Endodermal cell (in vitro differentiated cells): ENCODE measurements at regions not wholly inside any gene's neighbourhood (a gene's known extent, or its start where the extent isn't known, plus 50 kb on each side); places are given as distances from the start of the nearest gene placed in this dataset.
"Not testable (repeated sequence)": the region's sequence is repeated elsewhere in the genome, so short reads cannot be mapped to it uniquely, and the experiment has no call there.

ENCODE experiments used
- DNase-seq: peaks from one replicate; pipeline ENCODE4 v3.0.0-alpha.2; 2017
- H3K27ac ChIP-seq: 2 replicates; pipeline ENCODE4 v1.5.1; 2013; ENCODE audit warnings: mild to moderate bottlenecking, low read depth, low read length, moderate library complexity
- H3K27me3 ChIP-seq: 2 replicates; pipeline ENCODE4 v1.6.1; 2013; ENCODE audit warnings: mild to moderate bottlenecking, low read length, moderate library complexity; ENCODE audit not compliant: insufficient read depth, control insufficient read depth, poor library complexity, severe bottlenecking
- H3K36me3 ChIP-seq: 2 replicates; pipeline ENCODE4 v1.7.0; 2013; ENCODE audit warnings: mild to moderate bottlenecking, low read length, moderate library complexity; ENCODE audit not compliant: control insufficient read depth, insufficient read depth
- H3K4me1 ChIP-seq: one replicate; pipeline ENCODE4 v1.7.0; 2013; ENCODE audit warnings: low read length; ENCODE audit not compliant: control insufficient read depth, insufficient read depth
- H3K4me3 ChIP-seq: 2 replicates; pipeline ENCODE4 v1.5.1; 2013; ENCODE audit warnings: mild to moderate bottlenecking, low read length, moderate library complexity
- H3K9ac ChIP-seq: 2 replicates; pipeline ENCODE4 v1.6.1; 2013; ENCODE audit warnings: mild to moderate bottlenecking, low read length, moderate library complexity; ENCODE audit not compliant: poor library complexity, severe bottlenecking; ENCODE audit errors: extremely low read depth
- H3K9me3 ChIP-seq: 2 replicates; pipeline ENCODE4 v1.6.1; 2013; ENCODE audit warnings: mild to moderate bottlenecking, low read length, moderate library complexity; ENCODE audit not compliant: control insufficient read depth
- H3K27ac Mint-ChIP-seq: 2 replicates; pipeline ENCODE4 v1.8.0; 2020; ENCODE audit warnings: mixed read lengths
- H3K27me3 Mint-ChIP-seq: 2 replicates; pipeline ENCODE4 v1.8.0; 2021; ENCODE audit warnings: mild to moderate bottlenecking, mixed read lengths; ENCODE audit not compliant: insufficient read depth
- H3K36me3 Mint-ChIP-seq: 2 replicates; pipeline ENCODE4 v1.8.0; 2020; ENCODE audit warnings: low read depth, mixed read lengths
- H3K4me1 Mint-ChIP-seq: 2 replicates; pipeline ENCODE4 v1.8.0; 2020; ENCODE audit warnings: mixed read lengths
- H3K4me3 Mint-ChIP-seq: 2 replicates; pipeline ENCODE4 v1.8.0; 2020; ENCODE audit warnings: mild to moderate bottlenecking, moderate library complexity, mixed read lengths
- H3K9me3 Mint-ChIP-seq: 2 replicates; pipeline ENCODE4 v1.8.0; 2020; ENCODE audit warnings: mild to moderate bottlenecking, mixed read lengths
- WGBS, 2 experiments: methylation state at CpG; one replicate each; pipeline versions ENCODE4 v1.1.5 to v1.1.7; 2013; ENCODE audit warnings: missing lambda C conversion rate in 2 of 2, mixed read lengths in 1 of 2; ENCODE audit not compliant: insufficient coverage in 1 of 2, insufficient read length in 1 of 2; 5-methylcytosine and 5-hydroxymethylcytosine counted together
- TF ChIP-seq, protein P1 (sequence below): fragments of 200-600 bp; sonication (generic); conservative IDR thresholded peaks from 2 replicates; pipeline ENCODE4 v1.5.0; 2021; ENCODE audit warnings: antibody characterized with exemption, mild to moderate bottlenecking

DNA sequence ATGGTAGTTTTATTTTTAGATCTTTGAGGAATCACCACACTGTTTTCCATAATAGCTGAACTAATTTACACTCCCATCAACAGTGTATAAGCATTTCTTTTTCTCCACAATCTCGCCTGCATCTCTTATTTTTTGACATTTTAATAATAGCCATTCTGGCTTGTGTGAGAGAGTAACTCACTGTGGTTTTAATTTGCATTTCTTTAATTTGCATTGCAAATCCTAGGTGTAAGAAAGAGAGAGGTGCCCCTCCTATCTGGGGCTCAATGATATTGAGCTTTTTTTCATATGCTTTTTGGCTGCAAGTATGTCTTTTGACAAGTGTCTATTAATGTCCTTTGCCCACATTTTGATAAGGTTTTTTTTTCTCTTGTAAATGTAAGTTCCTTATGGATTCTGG, 106.3 kb upstream of the SLC27A6 start:
- Histone ChIP-seq H3K9ac (no peak overlapping the region), H3K4me1 (peaks cover 5% of the 10 kb centered on the region), H3K36me3 (no peaks in the 10 kb centered on the region), H3K4me3 (no peak overlapping the region), H3K27me3 (no peaks in the 10 kb centered on the region), H3K27ac (no peak overlapping the region), H3K9me3 (peaks cover 15% of the 10 kb centered on the region)
- Mint-ChIP-seq H3K9me3 (peaks cover 25% of the 10 kb centered on the region), H3K36me3 (no peaks in the 10 kb centered on the region), H3K27me3 (no peaks in the 10 kb centered on the region), H3K4me1 (peaks cover 12% of the 10 kb centered on the region), H3K27ac (no peak overlapping the region), H3K4me3 (no peak overlapping the region)
- DNase-seq = no peak
- TF ChIP-seq, protein P1, sequence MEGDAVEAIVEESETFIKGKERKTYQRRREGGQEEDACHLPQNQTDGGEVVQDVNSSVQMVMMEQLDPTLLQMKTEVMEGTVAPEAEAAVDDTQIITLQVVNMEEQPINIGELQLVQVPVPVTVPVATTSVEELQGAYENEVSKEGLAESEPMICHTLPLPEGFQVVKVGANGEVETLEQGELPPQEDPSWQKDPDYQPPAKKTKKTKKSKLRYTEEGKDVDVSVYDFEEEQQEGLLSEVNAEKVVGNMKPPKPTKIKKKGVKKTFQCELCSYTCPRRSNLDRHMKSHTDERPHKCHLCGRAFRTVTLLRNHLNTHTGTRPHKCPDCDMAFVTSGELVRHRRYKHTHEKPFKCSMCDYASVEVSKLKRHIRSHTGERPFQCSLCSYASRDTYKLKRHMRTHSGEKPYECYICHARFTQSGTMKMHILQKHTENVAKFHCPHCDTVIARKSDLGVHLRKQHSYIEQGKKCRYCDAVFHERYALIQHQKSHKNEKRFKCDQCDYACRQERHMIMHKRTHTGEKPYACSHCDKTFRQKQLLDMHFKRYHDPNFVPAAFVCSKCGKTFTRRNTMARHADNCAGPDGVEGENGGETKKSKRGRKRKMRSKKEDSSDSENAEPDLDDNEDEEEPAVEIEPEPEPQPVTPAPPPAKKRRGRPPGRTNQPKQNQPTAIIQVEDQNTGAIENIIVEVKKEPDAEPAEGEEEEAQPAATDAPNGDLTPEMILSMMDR = no peak
- 92% methylated on average over 1 of the region's 1 CpG; no CpG with 5 or more reads in 1 of the 2 experiments for whole genome bisulfite sequencing, 2 experiments

DNA sequence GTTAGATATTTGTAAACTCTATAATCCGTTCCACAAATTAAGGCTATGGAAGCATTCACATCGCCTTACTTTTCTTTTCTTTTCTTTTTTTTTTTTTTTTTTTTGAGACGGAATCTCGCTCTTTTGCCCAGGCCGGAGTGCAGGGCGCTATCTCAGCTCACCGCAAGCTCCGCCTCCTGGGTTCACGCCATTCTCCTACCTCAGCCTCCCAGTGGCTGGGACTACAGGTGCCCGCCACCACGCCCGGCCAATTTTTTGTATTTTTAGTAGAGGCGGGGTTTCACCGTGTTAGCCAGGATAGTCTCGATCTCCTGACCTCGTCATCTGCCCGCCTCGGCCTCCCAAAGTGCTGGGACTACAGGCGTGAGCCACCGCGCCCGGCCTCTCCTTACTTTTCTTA, 104.1 kb upstream of the SLC27A6 start:
- H3K4me3 ChIP-seq, H3K27ac Mint-ChIP-seq, H3K36me3 ChIP-seq, H3K9ac ChIP-seq, H3K36me3 Mint-ChIP-seq, H3K27me3 ChIP-seq, DNase-seq, H3K27ac ChIP-seq, H3K4me1 Mint-ChIP-seq, H3K4me3 Mint-ChIP-seq, H3K27me3 Mint-ChIP-seq, H3K4me1 ChIP-seq: not testable (repeated sequence)
- peaks cover 15% of the 10 kb centered on the region for H3K9me3 ChIP-seq
- H3K9me3 Mint-ChIP-seq = peaks cover 25% of the 10 kb centered on the region
- 93 to 96% methylated on average over 8 to 22 of the region's 22 CpGs for WGBS, 2 experiments

DNA sequence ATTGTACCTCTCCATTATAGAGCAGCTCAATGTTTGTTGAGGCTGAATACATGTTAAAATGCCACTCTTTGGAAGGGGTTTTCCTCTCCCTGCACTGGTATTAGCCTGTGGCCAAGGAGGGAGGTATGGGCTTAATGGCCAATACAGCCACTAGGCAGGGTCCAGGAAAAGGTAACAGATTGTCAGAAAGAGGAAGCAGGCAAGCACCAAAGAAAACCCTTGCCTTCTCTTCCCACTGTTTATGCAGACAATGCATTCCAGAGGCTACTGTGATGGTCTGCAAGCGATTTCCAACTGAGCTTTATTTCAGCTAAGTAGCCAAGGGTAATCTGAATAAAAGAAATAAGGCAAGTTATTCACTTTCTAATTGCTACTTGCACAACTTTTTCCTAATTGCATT, 95.3 kb upstream of the SLC27A6 start:
- H3K36me3 ChIP-seq = no peaks in the 10 kb centered on the region
- Mint-ChIP-seq H3K36me3 (no peaks in the 10 kb centered on the region), H3K4me3 (no peak overlapping the region), H3K27ac (no peak overlapping the region), H3K4me1 (peaks cover 8% of the 10 kb centered on the region), H3K9me3 (peaks cover 6% of the 10 kb centered on the region), H3K27me3 (no peaks in the 10 kb centered on the region)
- H3K9ac ChIP-seq = no peak overlapping the region
- DNase-seq = no peak
- H3K27me3 ChIP-seq = no peaks in the 10 kb centered on the region
- no peak overlapping the region for H3K4me3 ChIP-seq
- no peaks in the 10 kb centered on the region for H3K9me3 ChIP-seq
- WGBS, 2 experiments = 39% methylated on average over 1 of the region's 1 CpG; no CpG with 5 or more reads in 1 of the 2 experiments
- TF ChIP-seq, protein P1 = no peak
- peaks cover 3% of the 10 kb centered on the region for H3K4me1 ChIP-seq
- H3K27ac ChIP-seq = no peak overlapping the region

DNA sequence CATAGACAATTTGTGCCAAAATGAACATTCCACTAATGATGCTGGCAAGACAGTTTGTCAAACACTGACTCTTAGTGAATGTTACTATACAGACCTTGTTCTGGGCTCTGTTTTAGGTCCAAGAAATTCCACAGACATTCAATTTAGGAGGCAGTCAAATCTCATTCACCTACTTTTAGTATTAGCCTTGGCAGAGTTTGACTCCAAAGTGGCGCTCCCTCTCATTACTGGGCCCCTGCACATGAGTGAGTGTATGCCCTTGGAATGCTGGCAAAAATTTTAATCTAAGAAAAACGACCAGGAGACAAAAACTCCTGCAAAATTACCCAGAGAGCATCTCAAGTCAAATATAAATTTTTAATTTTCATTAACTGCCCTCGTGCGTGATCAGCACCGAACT, 94.9 kb upstream of the SLC27A6 start:
- Mint-ChIP-seq H3K27ac (no peak overlapping the region), H3K4me1 (peaks cover 8% of the 10 kb centered on the region), H3K27me3 (no peaks in the 10 kb centered on the region), H3K4me3 (no peak overlapping the region), H3K36me3 (no peaks in the 10 kb centered on the region), H3K9me3 (peaks cover 6% of the 10 kb centered on the region)
- H3K9ac ChIP-seq = no peak overlapping the region
- no peak for DNase-seq
- 75 to 82% methylated on average over 5 of the region's 5 CpGs for WGBS, 2 experiments
- no peaks in the 10 kb centered on the region for H3K27me3 ChIP-seq
- H3K36me3 ChIP-seq = no peaks in the 10 kb centered on the region
- peaks cover 3% of the 10 kb centered on the region for H3K4me1 ChIP-seq
- TF ChIP-seq, protein P1 = no peak
- H3K27ac ChIP-seq = no peak overlapping the region
- H3K9me3 ChIP-seq = no peaks in the 10 kb centered on the region
- no peak overlapping the region for H3K4me3 ChIP-seq
